Testis (tissue), 2 donors: ENCODE measurements at regions not wholly inside any gene's neighbourhood (a gene's known extent, or its start where the extent isn't known, plus 50 kb on each side); places are given as distances from the start of the nearest gene placed in this dataset.

Experiments used
- DNase-seq: peaks from one replicate; pipeline ENCODE4 v3.0.0-alpha.2; 2019
- H3K27ac ChIP-seq, 2 donors: fragments of 200-600 bp; sonication (generic); one replicate each; pipeline ENCODE4 v1.5.1; 2019
- H3K27me3 ChIP-seq: fragments of 200-600 bp; sonication (generic); one replicate; pipeline ENCODE4 v1.5.1; 2019
- H3K36me3 ChIP-seq: fragments of 200-600 bp; sonication (generic); one replicate; pipeline ENCODE4 v1.5.1; 2017; ENCODE audit warnings: low read depth; ENCODE audit errors: missing control alignments
- H3K4me1 ChIP-seq: fragments of 200-600 bp; sonication (generic); one replicate; pipeline ENCODE4 v1.5.1; 2019
- H3K4me3 ChIP-seq, 2 donors: fragments of 200-600 bp; sonication (generic); one replicate each; pipeline ENCODE4 v1.5.1; 2017 to 2019
- H3K9me3 ChIP-seq: fragments of 200-600 bp; sonication (generic); one replicate; pipeline ENCODE4 v1.5.1; 2017
- POLR2A ChIP-seq: fragments of 450-650 bp; IDR thresholded peaks from one replicate; pipeline ENCODE4 v1.6.1; 2017; ENCODE audit warnings: antibody characterized with exemption, mild to moderate bottlenecking, moderate library complexity
- WGBS, 2 donors: methylation state at CpG; one replicate each; pipeline ENCODE4 v1.1.5; 2018; 5-methylcytosine and 5-hydroxymethylcytosine counted together
- intact Hi-C: fragments of 100-400 bp; cut with DNase I; formaldehyde crosslinking; loops from one replicate; pipeline ENCODE4 v1.15.1; 2023; ENCODE audit warnings: low total_unique reads
- TF ChIP-seq, protein P1 (sequence below), 3 experiments: fragments of 450-650 bp in 2 of 3; fragments of 200-600 bp in 1 of 3; sonication (generic) in 1 of 3; IDR thresholded peaks; one replicate each; pipeline ENCODE4 v1.5.1; 2016 to 2019; ENCODE audit warnings: antibody characterized with exemption in 3 of 3, mild to moderate bottlenecking in 2 of 3, moderate library complexity in 1 of 3

GRCh38 chr4:66073961-66074360, 403.7 kb upstream of the EPHA5 start:
- Histone ChIP-seq H3K4me1 (no peaks in the 10 kb centered on the region), H3K36me3 (no peaks in the 10 kb centered on the region), H3K27me3 (no peaks in the 10 kb centered on the region), H3K4me3 (no peak overlapping the region), H3K27ac (no peak overlapping the region), H3K9me3 (no peaks in the 10 kb centered on the region)
- intact Hi-C loops: no loop called here
- TF ChIP-seq, protein P1, sequence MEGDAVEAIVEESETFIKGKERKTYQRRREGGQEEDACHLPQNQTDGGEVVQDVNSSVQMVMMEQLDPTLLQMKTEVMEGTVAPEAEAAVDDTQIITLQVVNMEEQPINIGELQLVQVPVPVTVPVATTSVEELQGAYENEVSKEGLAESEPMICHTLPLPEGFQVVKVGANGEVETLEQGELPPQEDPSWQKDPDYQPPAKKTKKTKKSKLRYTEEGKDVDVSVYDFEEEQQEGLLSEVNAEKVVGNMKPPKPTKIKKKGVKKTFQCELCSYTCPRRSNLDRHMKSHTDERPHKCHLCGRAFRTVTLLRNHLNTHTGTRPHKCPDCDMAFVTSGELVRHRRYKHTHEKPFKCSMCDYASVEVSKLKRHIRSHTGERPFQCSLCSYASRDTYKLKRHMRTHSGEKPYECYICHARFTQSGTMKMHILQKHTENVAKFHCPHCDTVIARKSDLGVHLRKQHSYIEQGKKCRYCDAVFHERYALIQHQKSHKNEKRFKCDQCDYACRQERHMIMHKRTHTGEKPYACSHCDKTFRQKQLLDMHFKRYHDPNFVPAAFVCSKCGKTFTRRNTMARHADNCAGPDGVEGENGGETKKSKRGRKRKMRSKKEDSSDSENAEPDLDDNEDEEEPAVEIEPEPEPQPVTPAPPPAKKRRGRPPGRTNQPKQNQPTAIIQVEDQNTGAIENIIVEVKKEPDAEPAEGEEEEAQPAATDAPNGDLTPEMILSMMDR (IDR thresholded peaks at IDR 0.05): no peak
- no peak for TF ChIP-seq POLR2A
- WGBS, 2 donors: 95 to 97% methylated on average over 2 of the region's 2 CpGs
- no peak for DNase-seq

DNA sequence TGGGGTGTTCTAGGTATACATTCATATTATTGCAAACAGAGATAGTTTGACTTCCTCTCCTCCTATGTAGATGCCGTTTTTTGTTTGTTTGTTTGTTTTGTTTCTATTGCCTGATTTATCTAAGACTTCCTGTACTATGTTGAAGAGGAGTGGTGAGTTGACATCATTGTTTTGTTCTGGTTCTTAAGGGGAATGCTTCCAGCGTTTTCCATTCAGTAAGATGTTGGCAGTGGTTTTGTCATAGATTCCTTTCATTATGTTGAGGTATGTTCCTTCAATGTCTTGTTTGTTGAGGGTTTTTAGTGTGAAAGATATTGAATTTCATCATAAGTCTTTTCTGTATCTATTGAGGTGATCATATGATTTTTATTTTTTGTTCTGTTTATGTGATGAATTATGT, 401.6 kb upstream of the EPHA5 start:
- intact Hi-C loops: no loop called here
- no peaks in the 10 kb centered on the region for H3K4me1 ChIP-seq
- WGBS, 2 donors: 75 to 81% methylated on average over 2 of the region's 2 CpGs

DNA sequence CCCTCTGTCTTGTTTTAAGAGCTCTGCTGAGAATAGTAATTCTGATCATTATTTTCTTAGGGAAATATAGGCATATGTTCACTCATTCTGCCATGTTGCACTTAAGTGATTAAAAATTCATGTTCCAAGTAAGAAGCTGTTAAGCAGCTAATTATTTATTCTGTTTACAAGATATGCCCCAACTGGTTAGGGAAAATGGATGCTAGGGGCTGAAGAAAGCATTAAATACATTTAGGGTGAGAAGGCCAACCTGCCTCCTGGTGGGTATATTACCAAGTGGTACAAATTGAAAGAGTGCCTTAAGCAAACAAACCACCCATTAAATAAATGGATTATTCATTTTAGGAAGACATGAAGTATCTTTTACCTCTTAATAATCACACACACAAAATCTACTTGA, 392.6 kb upstream of the EPHA5 start:
- DNase-seq: no peak
- H3K27me3 ChIP-seq: no peaks in the 10 kb centered on the region
- no peaks in the 10 kb centered on the region for H3K4me1 ChIP-seq
- no peak overlapping the region for H3K27ac ChIP-seq
- H3K36me3 ChIP-seq: no peaks in the 10 kb centered on the region
- intact Hi-C loops: no loop called here
- no peak overlapping the region for H3K4me3 ChIP-seq
- no peaks in the 10 kb centered on the region for H3K9me3 ChIP-seq
- TF ChIP-seq, protein P1 (IDR thresholded peaks at IDR 0.05): no peak
- TF ChIP-seq POLR2A: no peak

More for the DNA sequence above, 401.6 kb upstream of the EPHA5 start:
- no peak for DNase-seq
- Histone ChIP-seq H3K36me3 (no peaks in the 10 kb centered on the region), H3K27me3 (no peaks in the 10 kb centered on the region), H3K4me3 (no peak overlapping the region), H3K9me3 (no peaks in the 10 kb centered on the region), H3K27ac (no peak overlapping the region)
- TF ChIP-seq POLR2A: no peak
- TF ChIP-seq, protein P1 (IDR thresholded peaks at IDR 0.05): no peak

GRCh38 chr4:66062044-66062443, 391.8 kb upstream of the EPHA5 start:
- TF ChIP-seq POLR2A: no peak
- TF ChIP-seq, protein P1 (IDR thresholded peaks at IDR 0.05): no peak
- DNase-seq: no peak
- 46 to 52% methylated on average over 2 of the region's 2 CpGs for WGBS, 2 donors
- H3K27me3 ChIP-seq: no peaks in the 10 kb centered on the region
- no peak overlapping the region for H3K27ac ChIP-seq
- H3K4me1 ChIP-seq: no peaks in the 10 kb centered on the region
- no peaks in the 10 kb centered on the region for H3K36me3 ChIP-seq
- intact Hi-C loops: no loop called here
- H3K4me3 ChIP-seq: no peak overlapping the region
- no peaks in the 10 kb centered on the region for H3K9me3 ChIP-seq

DNA sequence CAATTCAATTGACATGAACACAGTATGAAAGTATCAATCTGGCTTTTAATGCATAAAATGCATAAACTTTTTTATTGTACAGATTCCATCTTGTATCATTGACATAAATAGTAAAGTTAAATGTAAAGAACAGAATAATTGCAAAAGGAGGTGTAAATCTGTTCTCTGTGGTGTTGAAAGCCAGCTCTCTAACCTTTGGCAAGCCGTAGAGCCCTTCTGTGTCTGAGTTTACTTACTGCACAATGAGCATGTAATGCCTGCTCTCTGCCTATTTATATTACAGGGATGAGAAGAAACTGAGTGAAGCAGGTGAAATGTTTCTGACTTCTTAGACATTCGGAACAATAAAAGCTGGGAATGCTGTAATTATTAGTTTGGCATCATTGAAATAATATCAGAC, 389.3 kb upstream of the EPHA5 start:
- no peak for TF ChIP-seq POLR2A
- TF ChIP-seq, protein P1 (IDR thresholded peaks at IDR 0.05): no peak
- no peak overlapping the region for H3K4me3 ChIP-seq
- no peak overlapping the region for H3K27ac ChIP-seq
- no peaks in the 10 kb centered on the region for H3K4me1 ChIP-seq
- no peaks in the 10 kb centered on the region for H3K27me3 ChIP-seq
- H3K36me3 ChIP-seq: no peaks in the 10 kb centered on the region
- intact Hi-C loops: no loop called here
- DNase-seq: no peak
- no peaks in the 10 kb centered on the region for H3K9me3 ChIP-seq
- WGBS, 2 donors: 81 to 85% methylated on average over 2 of the region's 2 CpGs
